HepG2 (cell line): ENCODE measurements at regions not wholly inside any gene's neighbourhood (a gene's known extent, or its start where the extent isn't known, plus 50 kb on each side); places are given as distances from the start of the nearest gene placed in this dataset.

Experiments
- GATAD1 ChIP-seq: IDR thresholded peaks from 2 replicates; pipeline ENCODE4 v1.6.1; 2016; ENCODE audit warnings: missing genetic modification reagents, missing compliant biosample characterization
- HCFC1 ChIP-seq: fragments of 150-350 bp; IDR thresholded peaks from 2 replicates; pipeline ENCODE4 v1.6.1; 2014; ENCODE audit warnings: low read depth, low read length
- HDAC1 ChIP-seq: sonication (generic); formaldehyde crosslinking; IDR thresholded peaks from 2 replicates; pipeline ENCODE4 v1.5.1; 2020; ENCODE audit warnings: mild to moderate bottlenecking, missing genetic modification reagents
- HNRNPLL ChIP-seq: fragments of 200-400 bp; formaldehyde crosslinking; IDR thresholded peaks from 2 replicates; pipeline ENCODE4 v1.6.1; 2017; ENCODE audit warnings: mild to moderate bottlenecking, low read depth, low read length; ENCODE audit not compliant: poor library complexity, severe bottlenecking
- JUNB ChIP-seq: sonication (generic); formaldehyde crosslinking; IDR thresholded peaks from 2 replicates; pipeline ENCODE4 v1.8.0; 2022; ENCODE audit warnings: missing genetic modification reagents, mild to moderate bottlenecking, borderline replicate concordance
- MYC ChIP-seq: sonication (generic); formaldehyde crosslinking; IDR thresholded peaks from 2 replicates; pipeline ENCODE4 v1.9.0; 2021; ENCODE audit warnings: missing genetic modification reagents, borderline replicate concordance
- POLR2AphosphoS5 ChIP-seq: IDR thresholded peaks from 2 replicates; pipeline ENCODE4 v1.6.1; 2012; ENCODE audit warnings: low read depth, low read length
- YY1 ChIP-seq: IDR thresholded peaks from 2 replicates; pipeline ENCODE4 v1.6.1; 2011; ENCODE audit warnings: low read length, low read depth, moderate library complexity, mild to moderate bottlenecking; ENCODE audit not compliant: insufficient read depth, insufficient replicate concordance
- ZBTB38 ChIP-seq: sonication (generic); formaldehyde crosslinking; IDR thresholded peaks from 2 replicates; pipeline ENCODE4 v1.5.1; 2020; ENCODE audit warnings: mild to moderate bottlenecking, missing genetic modification reagents
- ZNF430 ChIP-seq: sonication (generic); formaldehyde crosslinking; IDR thresholded peaks from 2 replicates; pipeline ENCODE4 v1.9.0; 2021; ENCODE audit warnings: mild to moderate bottlenecking, missing genetic modification reagents
- ZNF558 ChIP-seq: sonication (generic); formaldehyde crosslinking; IDR thresholded peaks from 2 replicates; pipeline ENCODE4 v1.9.0; 2022; ENCODE audit warnings: mild to moderate bottlenecking, missing genetic modification reagents, borderline replicate concordance
- ZNF619 ChIP-seq: sonication (generic); formaldehyde crosslinking; IDR thresholded peaks from 2 replicates; pipeline ENCODE4 v1.4.0; 2020; ENCODE audit warnings: mild to moderate bottlenecking, missing genetic modification reagents
- ZNF776 ChIP-seq: sonication (generic); formaldehyde crosslinking; IDR thresholded peaks from 2 replicates; pipeline ENCODE4 v1.4.0; 2020; ENCODE audit warnings: mild to moderate bottlenecking, missing genetic modification reagents
- ZNF792 ChIP-seq: IDR thresholded peaks from 2 replicates; pipeline ENCODE4 v1.6.1; 2016
- TF ChIP-seq, protein P1 (sequence below): sonication (generic); formaldehyde crosslinking; IDR thresholded peaks from 2 replicates; pipeline ENCODE4 v1.5.1; 2020; ENCODE audit warnings: mild to moderate bottlenecking, moderate library complexity, missing genetic modification reagents
- TF ChIP-seq, protein P2 (sequence below): sonication (generic); formaldehyde crosslinking; IDR thresholded peaks from 2 replicates; pipeline ENCODE4 v1.4.0; 2020; ENCODE audit warnings: missing genetic modification reagents, mild to moderate bottlenecking, borderline replicate concordance
- TF ChIP-seq, protein P3 (sequence below): IDR thresholded peaks from 2 replicates; pipeline ENCODE4 v1.6.1; 2012; ENCODE audit warnings: inconsistent platforms
- TF ChIP-seq, protein P4 (sequence below): sonication (generic); formaldehyde crosslinking; IDR thresholded peaks from 2 replicates; pipeline ENCODE4 v1.5.1; 2020; ENCODE audit warnings: mild to moderate bottlenecking, missing genetic modification reagents
- TF ChIP-seq, protein P5 (sequence below): sonication (generic); formaldehyde crosslinking; IDR thresholded peaks from 2 replicates; pipeline ENCODE4 v1.4.0; 2020; ENCODE audit warnings: missing genetic modification reagents

DNA sequence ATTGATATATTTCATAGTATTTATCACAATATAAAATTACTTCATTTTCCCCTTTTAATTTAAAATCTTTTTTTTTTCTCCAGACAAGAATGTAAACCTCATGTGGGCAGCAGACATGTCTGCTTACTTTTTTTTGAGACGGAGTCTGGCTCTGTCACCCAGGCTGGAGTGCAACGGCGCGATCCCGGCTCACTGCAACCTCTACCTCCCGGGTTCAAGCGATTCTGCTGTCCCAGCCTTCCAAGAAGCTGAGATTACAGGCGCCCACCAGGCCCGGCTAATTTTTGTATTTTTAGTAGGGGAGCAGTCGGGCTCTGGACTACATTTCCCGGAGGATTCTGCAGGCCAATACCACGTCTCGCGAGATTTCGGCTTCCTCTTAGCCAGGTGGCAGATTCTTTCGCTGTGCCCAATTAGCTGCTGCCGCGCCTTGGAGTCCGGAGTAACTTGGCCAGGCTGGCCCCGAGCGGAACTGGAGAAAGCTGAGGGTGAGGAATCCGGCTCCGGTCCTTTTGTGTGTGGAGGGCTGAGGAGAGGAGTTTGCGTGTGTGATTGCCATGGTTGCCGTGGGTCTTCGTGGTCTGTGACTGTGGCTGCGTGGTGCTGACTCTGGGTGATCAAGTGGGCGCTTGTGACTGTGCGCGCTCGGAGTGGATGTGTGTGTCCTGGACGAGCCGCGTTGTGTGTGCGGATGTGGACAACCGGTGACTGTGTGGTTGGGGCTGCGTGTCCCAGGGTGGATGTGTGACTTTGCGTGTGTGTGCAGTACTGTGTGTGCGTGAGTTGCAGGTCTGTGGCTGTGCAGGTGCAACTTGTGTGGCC lies 313.0 kb upstream of the ZNF337 start (continued):
- TF ChIP-seq HDAC1 (CRISPR knock-in tag) (peak; percentile 67; the same call in 1 of the 2 replicates), MYC (CRISPR knock-in tag) (peak; percentile 50; the same call in 1 of the 2 replicates), YY1 (peak; percentile 35), ZNF430 (CRISPR knock-in tag) (peak; percentile 44; the same call in 1 of the 2 replicates), HNRNPLL (peak; percentile 61), ZBTB38 (peak; percentile 70; the same call in 1 of the 2 replicates), JUNB (CRISPR knock-in tag) (0 out of 2 replicates have a peak, but pooled peaks have one; percentile 57), HCFC1 (peak; percentile 53; the same call in 1 of the 2 replicates), POLR2AphosphoS5 (peak; percentile 85), ZNF619 (CRISPR knock-in tag) (peak; percentile 77; the same call in 1 of the 2 replicates), GATAD1 (CRISPR knock-in tag) (peak; percentile 61; the same call in 1 of the 2 replicates), ZNF792 (0 out of 2 replicates have a peak, but pooled peaks have one; percentile 16), ZNF558 (CRISPR knock-in tag) (0 out of 2 replicates have a peak, but pooled peaks have one; percentile 29), ZNF776 (CRISPR knock-in tag) (0 out of 2 replicates have a peak, but pooled peaks have one; percentile 41)
- TF ChIP-seq, protein P1, sequence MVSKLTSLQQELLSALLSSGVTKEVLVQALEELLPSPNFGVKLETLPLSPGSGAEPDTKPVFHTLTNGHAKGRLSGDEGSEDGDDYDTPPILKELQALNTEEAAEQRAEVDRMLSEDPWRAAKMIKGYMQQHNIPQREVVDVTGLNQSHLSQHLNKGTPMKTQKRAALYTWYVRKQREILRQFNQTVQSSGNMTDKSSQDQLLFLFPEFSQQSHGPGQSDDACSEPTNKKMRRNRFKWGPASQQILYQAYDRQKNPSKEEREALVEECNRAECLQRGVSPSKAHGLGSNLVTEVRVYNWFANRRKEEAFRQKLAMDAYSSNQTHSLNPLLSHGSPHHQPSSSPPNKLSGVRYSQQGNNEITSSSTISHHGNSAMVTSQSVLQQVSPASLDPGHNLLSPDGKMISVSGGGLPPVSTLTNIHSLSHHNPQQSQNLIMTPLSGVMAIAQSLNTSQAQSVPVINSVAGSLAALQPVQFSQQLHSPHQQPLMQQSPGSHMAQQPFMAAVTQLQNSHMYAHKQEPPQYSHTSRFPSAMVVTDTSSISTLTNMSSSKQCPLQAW (CRISPR knock-in tag): peak; percentile 51; the same call in 1 of the 2 replicates
- TF ChIP-seq, protein P2, sequence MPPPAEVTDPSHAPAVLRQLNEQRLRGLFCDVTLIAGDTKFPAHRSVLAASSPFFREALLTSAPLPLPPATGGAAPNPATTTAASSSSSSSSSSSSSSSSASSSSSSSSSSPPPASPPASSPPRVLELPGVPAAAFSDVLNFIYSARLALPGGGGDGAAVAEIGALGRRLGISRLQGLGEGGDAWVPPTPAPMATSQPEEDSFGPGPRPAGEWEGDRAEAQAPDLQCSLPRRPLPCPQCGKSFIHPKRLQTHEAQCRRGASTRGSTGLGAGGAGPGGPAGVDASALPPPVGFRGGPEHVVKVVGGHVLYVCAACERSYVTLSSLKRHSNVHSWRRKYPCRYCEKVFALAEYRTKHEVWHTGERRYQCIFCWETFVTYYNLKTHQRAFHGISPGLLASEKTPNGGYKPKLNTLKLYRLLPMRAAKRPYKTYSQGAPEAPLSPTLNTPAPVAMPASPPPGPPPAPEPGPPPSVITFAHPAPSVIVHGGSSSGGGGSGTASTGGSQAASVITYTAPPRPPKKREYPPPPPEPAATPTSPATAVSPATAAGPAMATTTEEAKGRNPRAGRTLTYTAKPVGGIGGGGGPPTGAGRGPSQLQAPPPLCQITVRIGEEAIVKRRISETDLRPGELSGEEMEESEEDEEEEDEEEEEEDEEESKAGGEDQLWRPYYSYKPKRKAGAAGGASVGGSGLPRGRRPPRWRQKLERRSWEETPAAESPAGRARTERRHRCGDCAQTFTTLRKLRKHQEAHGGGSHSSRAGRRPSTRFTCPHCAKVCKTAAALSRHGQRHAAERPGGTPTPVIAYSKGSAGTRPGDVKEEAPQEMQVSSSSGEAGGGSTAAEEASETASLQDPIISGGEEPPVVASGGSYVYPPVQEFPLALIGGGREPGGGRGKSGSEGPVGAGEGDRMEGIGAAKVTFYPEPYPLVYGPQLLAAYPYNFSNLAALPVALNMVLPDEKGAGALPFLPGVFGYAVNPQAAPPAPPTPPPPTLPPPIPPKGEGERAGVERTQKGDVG (CRISPR knock-in tag): peak; percentile 52; the same call in 1 of the 2 replicates
- TF ChIP-seq, protein P3, sequence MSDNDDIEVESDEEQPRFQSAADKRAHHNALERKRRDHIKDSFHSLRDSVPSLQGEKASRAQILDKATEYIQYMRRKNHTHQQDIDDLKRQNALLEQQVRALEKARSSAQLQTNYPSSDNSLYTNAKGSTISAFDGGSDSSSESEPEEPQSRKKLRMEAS: peak; percentile 19; the same call in 1 of the 2 replicates
- TF ChIP-seq, protein P4, sequence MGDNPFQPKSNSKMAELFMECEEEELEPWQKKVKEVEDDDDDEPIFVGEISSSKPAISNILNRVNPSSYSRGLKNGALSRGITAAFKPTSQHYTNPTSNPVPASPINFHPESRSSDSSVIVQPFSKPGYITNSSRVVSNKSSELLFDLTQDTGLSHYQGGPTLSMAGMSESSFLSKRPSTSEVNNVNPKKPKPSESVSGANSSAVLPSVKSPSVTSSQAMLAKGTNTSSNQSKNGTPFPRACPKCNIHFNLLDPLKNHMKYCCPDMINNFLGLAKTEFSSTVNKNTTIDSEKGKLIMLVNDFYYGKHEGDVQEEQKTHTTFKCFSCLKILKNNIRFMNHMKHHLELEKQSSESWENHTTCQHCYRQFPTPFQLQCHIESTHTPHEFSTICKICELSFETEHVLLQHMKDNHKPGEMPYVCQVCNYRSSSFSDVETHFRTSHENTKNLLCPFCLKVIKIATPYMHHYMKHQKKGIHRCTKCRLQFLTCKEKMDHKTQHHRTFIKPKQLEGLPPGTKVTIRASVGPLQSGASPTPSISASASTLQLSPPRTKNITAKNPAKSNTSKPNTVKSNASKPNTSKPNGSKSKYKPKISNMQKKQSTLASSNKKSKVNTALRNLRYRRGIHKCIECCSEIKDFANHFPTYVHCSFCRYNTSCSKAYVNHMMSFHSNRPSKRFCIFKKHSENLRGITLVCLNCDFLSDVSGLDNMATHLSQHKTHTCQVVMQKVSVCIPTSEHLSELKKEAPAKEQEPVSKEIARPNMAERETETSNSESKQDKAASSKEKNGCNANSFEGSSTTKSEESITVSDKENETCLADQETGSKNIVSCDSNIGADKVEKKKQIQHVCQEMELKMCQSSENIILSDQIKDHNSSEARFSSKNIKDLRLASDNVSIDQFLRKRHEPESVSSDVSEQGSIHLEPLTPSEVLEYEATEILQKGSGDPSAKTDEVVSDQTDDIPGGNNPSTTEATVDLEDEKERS: peak; percentile 59; the same call in 1 of the 2 replicates
- TF ChIP-seq, protein P5, sequence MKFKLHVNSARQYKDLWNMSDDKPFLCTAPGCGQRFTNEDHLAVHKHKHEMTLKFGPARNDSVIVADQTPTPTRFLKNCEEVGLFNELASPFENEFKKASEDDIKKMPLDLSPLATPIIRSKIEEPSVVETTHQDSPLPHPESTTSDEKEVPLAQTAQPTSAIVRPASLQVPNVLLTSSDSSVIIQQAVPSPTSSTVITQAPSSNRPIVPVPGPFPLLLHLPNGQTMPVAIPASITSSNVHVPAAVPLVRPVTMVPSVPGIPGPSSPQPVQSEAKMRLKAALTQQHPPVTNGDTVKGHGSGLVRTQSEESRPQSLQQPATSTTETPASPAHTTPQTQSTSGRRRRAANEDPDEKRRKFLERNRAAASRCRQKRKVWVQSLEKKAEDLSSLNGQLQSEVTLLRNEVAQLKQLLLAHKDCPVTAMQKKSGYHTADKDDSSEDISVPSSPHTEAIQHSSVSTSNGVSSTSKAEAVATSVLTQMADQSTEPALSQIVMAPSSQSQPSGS: peak; percentile 43; the same call in 1 of the 2 replicates
